ENCODE measurements at regions not wholly inside any gene's neighbourhood (a gene's known extent, or its start where the extent isn't known, plus 50 kb on each side); places are given as distances from the start of the nearest gene placed in this dataset.

GRCh38 chr7:109963741-109964140, 1127.2 kb upstream of the LRRN3 start:
- DNase-seq: no peak

- DNase-seq: no peak
These were observed 1126.1 kb upstream of the LRRN3 start for GRCh38 chr7:109964780-109965179.

- DNase-seq: no peak
These were observed 1123.5 kb upstream of the LRRN3 start for GRCh38 chr7:109967406-109967805.

- DNase-seq: no peak
These were observed 1107.3 kb upstream of the LRRN3 start for GRCh38 chr7:109983618-109984017.

GRCh38 chr7:109984729-109985128, 1106.2 kb upstream of the LRRN3 start:
- no peak for DNase-seq

- DNase-seq: no peak
These were observed 1104.2 kb upstream of the LRRN3 start for GRCh38 chr7:109986701-109987100.

- DNase-seq: no peak
These were observed 1094.5 kb upstream of the LRRN3 start for GRCh38 chr7:109996411-109996810.

- no peak for DNase-seq
These were observed 1094.0 kb upstream of the LRRN3 start for GRCh38 chr7:109996927-109997326.

- no peak for DNase-seq
These were observed 1093.1 kb upstream of the LRRN3 start for GRCh38 chr7:109997837-109998236.

GRCh38 chr7:110001254-110001938, 1089.5 kb upstream of the LRRN3 start:
- no peak for DNase-seq

- DNase-seq: no peak
These were observed 1087.1 kb upstream of the LRRN3 start for GRCh38 chr7:110003827-110004226.

GRCh38 chr7:110007320-110008063, 1083.4 kb upstream of the LRRN3 start:
- DNase-seq: no peak

GRCh38 chr7:110010359-110010758, 1080.6 kb upstream of the LRRN3 start:
- no peak for DNase-seq

GRCh38 chr7:110017405-110017804, 1073.5 kb upstream of the LRRN3 start:
- no peak for DNase-seq

- no peak for DNase-seq
These were observed 1063.5 kb upstream of the LRRN3 start for GRCh38 chr7:110027385-110027784.

GRCh38 chr7:110043519-110043918, 1047.4 kb upstream of the LRRN3 start:
- no peak for DNase-seq

GRCh38 chr7:110050785-110051184, 1040.1 kb upstream of the LRRN3 start:
- no peak for DNase-seq

- DNase-seq: no peak
These were observed 1039.6 kb upstream of the LRRN3 start for GRCh38 chr7:110051372-110051771.

GRCh38 chr7:110056331-110056730, 1034.6 kb upstream of the LRRN3 start:
- no peak for DNase-seq

GRCh38 chr7:110058401-110058800, 1032.5 kb upstream of the LRRN3 start:
- DNase-seq: no peak

- DNase-seq: no peak
These were observed 1029.5 kb upstream of the LRRN3 start for GRCh38 chr7:110061387-110061786.

- no peak for DNase-seq
These were observed 1025.8 kb upstream of the LRRN3 start for GRCh38 chr7:110065121-110065520.

- DNase-seq: no peak
These were observed 1024.1 kb upstream of the LRRN3 start for GRCh38 chr7:110066843-110067242.

- no peak for DNase-seq
These were observed 1019.7 kb upstream of the LRRN3 start for GRCh38 chr7:110071192-110071591.

- DNase-seq: no peak
These were observed 1015.5 kb upstream of the LRRN3 start for GRCh38 chr7:110075450-110075849.

Measured in inflammatory macrophage treated with lipopolysaccharide for 1 hour (primary cell).